22Rv1 (cell line): ENCODE measurements at regions not wholly inside any gene's neighbourhood (a gene's known extent, or its start where the extent isn't known, plus 50 kb on each side); places are given as distances from the start of the nearest gene placed in this dataset.

Experiments
- CTCF ChIP-seq: fragments of 450-650 bp; IDR thresholded peaks from 2 replicates; pipeline ENCODE4 v1.5.1; 2017; ENCODE audit warnings: mild to moderate bottlenecking
- ZFX ChIP-seq: fragments of 450-650 bp; IDR thresholded peaks from 2 replicates; pipeline ENCODE4 v1.6.1; 2017; ENCODE audit warnings: antibody characterized with exemption, borderline replicate concordance

- TF ChIP-seq CTCF (no peak), ZFX (no peak)
Measured at GRCh38 chr5:8238080-8238479, 369.1 kb downstream of the MTRR start.
